ENCODE measurements at regions not wholly inside any gene's neighbourhood (a gene's known extent, or its start where the extent isn't known, plus 50 kb on each side); places are given as distances from the start of the nearest gene placed in this dataset.

- ATAC-seq (peak in 1 of 2 donors; percentile 45), DNase-seq (no peak)
- intact Hi-C loops (cut with DNase I), result no loop called here
- Histone ChIP-seq H3K9me3 (no peaks in the 10 kb centered on the region), H3K27ac (no peak overlapping the region), H3K4me1 (no peaks in the 10 kb centered on the region), H3K36me3 (no peaks in the 10 kb centered on the region), H3K27me3 (ENCODE audit: low read depth) (no peaks in the 10 kb centered on the region), H3K4me3 (no peak overlapping the region)
- TF ChIP-seq CTCF (IDR thresholded peaks at IDR 0.05), result no peak
Observed at GRCh38 chr13:44088411-44088810, 208.7 kb downstream of the LACC1 start.

- Histone ChIP-seq H3K4me1 (no peaks in the 10 kb centered on the region), H3K4me3 (no peak overlapping the region), H3K9me3 (no peaks in the 10 kb centered on the region), H3K36me3 (no peaks in the 10 kb centered on the region), H3K27me3 (ENCODE audit: low read depth) (no peaks in the 10 kb centered on the region), H3K27ac (no peak overlapping the region)
- TF ChIP-seq CTCF (IDR thresholded peaks at IDR 0.05), result no peak
- intact Hi-C loops (cut with DNase I), result no loop called here
- DNase-seq (no peak), ATAC-seq (peak in 1 of 2 donors; percentile 39)
Observed at GRCh38 chr13:44088991-44089413, 209.3 kb downstream of the LACC1 start.

GRCh38 chr13:44089452-44089851 lies 209.7 kb downstream of the LACC1 start:
- H3K27me3 ChIP-seq (ENCODE audit: low read depth), result no peaks in the 10 kb centered on the region
- no peak overlapping the region for H3K27ac ChIP-seq
- no peaks in the 10 kb centered on the region for H3K9me3 ChIP-seq
- H3K4me3 ChIP-seq, result no peak overlapping the region
- ATAC-seq, result no peak
- no peaks in the 10 kb centered on the region for H3K36me3 ChIP-seq
- no peak for TF ChIP-seq CTCF (IDR thresholded peaks at IDR 0.05)
- intact Hi-C loops (cut with DNase I), result no loop called here
- no peak for DNase-seq
- H3K4me1 ChIP-seq, result no peaks in the 10 kb centered on the region

GRCh38 chr13:44092078-44092970 lies 212.6 kb downstream of the LACC1 start:
- Histone ChIP-seq H3K27ac (no peak overlapping the region), H3K4me1 (no peaks in the 10 kb centered on the region), H3K36me3 (no peaks in the 10 kb centered on the region), H3K9me3 (no peaks in the 10 kb centered on the region), H3K4me3 (no peak overlapping the region), H3K27me3 (ENCODE audit: low read depth) (no peaks in the 10 kb centered on the region)
- intact Hi-C loops (cut with DNase I), result no loop called here
- DNase-seq (no peak), ATAC-seq (no peak)
- no peak for TF ChIP-seq CTCF (IDR thresholded peaks at IDR 0.05)

GRCh38 chr13:44093607-44094564 lies 214.2 kb downstream of the LACC1 start:
- H3K27me3 ChIP-seq (ENCODE audit: low read depth), result no peaks in the 10 kb centered on the region
- H3K4me3 ChIP-seq, result no peak overlapping the region
- intact Hi-C loops (cut with DNase I), result no loop called here
- no peaks in the 10 kb centered on the region for H3K36me3 ChIP-seq
- no peaks in the 10 kb centered on the region for H3K9me3 ChIP-seq
- H3K4me1 ChIP-seq, result no peaks in the 10 kb centered on the region
- ATAC-seq (no peak), DNase-seq (no peak)
- H3K27ac ChIP-seq, result no peak overlapping the region
- TF ChIP-seq CTCF (IDR thresholded peaks at IDR 0.05), result no peak

Measured in lower lobe of right lung (tissue), 2 donors.